SK-N-SH (cell line): ENCODE measurements at regions not wholly inside any gene's neighbourhood (a gene's known extent, or its start where the extent isn't known, plus 50 kb on each side); places are given as distances from the start of the nearest gene placed in this dataset.

Source experiments
- CTCF ChIA-PET: fragments of 300-600, 350-600 bp; formaldehyde crosslinking; extraction: SDS; loops from one replicate; lab custom pipeline; 2021; lab: Yijun Ruan, JAX
- POLR2A ChIA-PET: fragments of 350-600 bp; sonication (Branson Sonifier 250); formaldehyde crosslinking; extraction: SDS; loops from one replicate; lab custom pipeline; 2020; ENCODE audit warnings: antibody characterized with exemption, inconsistent platforms; lab: Yijun Ruan, JAX
- DNase-seq: peaks from one replicate; pipeline ENCODE4 v3.0.0; 2012
- H2AFZ ChIP-seq: fragments of 200-600 bp; sonication (generic); 2 replicates; pipeline ENCODE4 v1.8.1; 2016; ENCODE audit warnings: antibody characterized with exemption, mild to moderate bottlenecking, low read depth
- H3F3A ChIP-seq: fragments of 200-600 bp; sonication (generic); replicated peaks from 2 replicates; pipeline ENCODE3; 2016; ENCODE audit warnings: antibody characterized with exemption, mild to moderate bottlenecking; ENCODE audit not compliant: insufficient read depth
- H3K27ac ChIP-seq, 2 experiments: fragments of 200-500 bp in 1 of 2; fragments of 200-600 bp in 1 of 2; sonication (Bioruptor generic) in 1 of 2; sonication (generic), shearing (Covaris generic) in 1 of 2; 2 replicates each; pipeline versions ENCODE4 v1.5.1 to v1.6.1; 2014 to 2016; ENCODE audit warnings: low read depth in 2 of 2, inconsistent platforms in 1 of 2, low read length in 1 of 2, mild to moderate bottlenecking in 1 of 2, mixed read lengths in 1 of 2
- H3K27me3 ChIP-seq: fragments of 200-600 bp; sonication (generic), shearing (Covaris generic); 2 replicates; pipeline ENCODE4 v1.6.1; 2016; ENCODE audit warnings: mixed run types; ENCODE audit not compliant: insufficient read depth
- H3K36me3 ChIP-seq, 2 experiments: fragments of 200-500 bp in 1 of 2; fragments of 200-600 bp in 1 of 2; sonication (Bioruptor generic) in 1 of 2; sonication (generic) in 1 of 2; replicated peaks in 1 of 2; 2 replicates each; pipeline versions ENCODE3 to v1.5.1; 2014 to 2016; ENCODE audit warnings: low read length in 1 of 2, mild to moderate bottlenecking in 1 of 2; ENCODE audit not compliant: insufficient read depth in 2 of 2, control insufficient read depth in 1 of 2
- H3K4me1 ChIP-seq, 2 experiments: fragments of 200-500 bp in 1 of 2; fragments of 200-600 bp in 1 of 2; sonication (Bioruptor generic) in 1 of 2; sonication (generic), shearing (Covaris generic) in 1 of 2; 2 replicates each; pipeline versions ENCODE4 v1.5.1 to v1.6.1; 2014 to 2016; ENCODE audit warnings: low read depth in 1 of 2, low read length in 1 of 2, mixed run types in 1 of 2; ENCODE audit not compliant: insufficient read depth in 2 of 2, control insufficient read depth in 1 of 2
- H3K4me2 ChIP-seq: fragments of 200-600 bp; sonication (generic), shearing (Covaris generic); 2 replicates; pipeline ENCODE4 v1.6.1; 2017; ENCODE audit warnings: mixed run types
- H3K4me3 ChIP-seq, 2 experiments: fragments of 200-500 bp in 1 of 2; fragments of 200-600 bp in 1 of 2; sonication (Bioruptor generic) in 1 of 2; sonication (generic), shearing (Covaris generic) in 1 of 2; 2 replicates each; pipeline versions ENCODE4 v1.5.1 to v1.8.1; 2014 to 2016; ENCODE audit warnings: low read depth in 2 of 2, inconsistent platforms in 1 of 2, low read length in 1 of 2, mild to moderate bottlenecking in 1 of 2, mixed read lengths in 1 of 2, moderate library complexity in 1 of 2
- H3K79me2 ChIP-seq: fragments of 200-600 bp; sonication (generic); 2 replicates; pipeline ENCODE4 v1.8.1; 2017; ENCODE audit warnings: mild to moderate bottlenecking; ENCODE audit not compliant: insufficient read depth
- H3K9ac ChIP-seq: fragments of 200-600 bp; sonication (generic); 2 replicates; pipeline ENCODE4 v1.6.1; 2017; ENCODE audit warnings: mixed run types
- H3K9me2 ChIP-seq: fragments of 200-600 bp; sonication (generic); 2 replicates; pipeline ENCODE4 v1.6.1; 2017; ENCODE audit warnings: mixed run types
- H3K9me3 ChIP-seq: fragments of 200-600 bp; sonication (generic); 2 replicates; pipeline ENCODE4 v1.6.1; 2017; ENCODE audit warnings: mixed run types, mild to moderate bottlenecking, moderate library complexity
- H4K20me1 ChIP-seq: fragments of 200-600 bp; sonication (generic); 2 replicates; pipeline ENCODE4 v1.6.1; 2017; ENCODE audit warnings: mild to moderate bottlenecking, mixed run types; ENCODE audit not compliant: insufficient read depth
- CHD2 ChIP-seq: fragments of 150-350 bp; IDR thresholded peaks from 2 replicates; pipeline ENCODE4 v1.6.1; 2018; ENCODE audit warnings: low read length; ENCODE audit not compliant: partially characterized antibody
- ELF1 ChIP-seq: IDR thresholded peaks from 2 replicates; pipeline ENCODE4 v1.4.0; 2012
- FOSL2 ChIP-seq: IDR thresholded peaks from 2 replicates; pipeline ENCODE4 v1.4.0; 2012; ENCODE audit warnings: low read depth, mild to moderate bottlenecking, moderate library complexity, borderline replicate concordance
- FOXJ3 ChIP-seq: sonication (generic); formaldehyde crosslinking; IDR thresholded peaks from 2 replicates; pipeline ENCODE4 v1.5.1; 2020; ENCODE audit warnings: mild to moderate bottlenecking, missing genetic modification reagents
- MXI1 ChIP-seq: IDR thresholded peaks from 2 replicates; pipeline ENCODE4 v1.6.1; 2012; ENCODE audit warnings: mild to moderate bottlenecking, low read depth, low read length, improper control_type of control experiment
- NFIC ChIP-seq: IDR thresholded peaks from 2 replicates; pipeline ENCODE4 v1.4.0; 2012; ENCODE audit warnings: borderline replicate concordance
- RAD21 ChIP-seq: IDR thresholded peaks from 2 replicates; pipeline ENCODE4 v1.6.1; 2012; ENCODE audit warnings: mild to moderate bottlenecking, low read length
- SMC3 ChIP-seq: IDR thresholded peaks from 2 replicates; pipeline ENCODE4 v1.6.1; 2012; ENCODE audit warnings: low read depth, low read length, improper control_type of control experiment
- TAF1 ChIP-seq: IDR thresholded peaks from 2 replicates; pipeline ENCODE4 v1.6.1; 2012; ENCODE audit warnings: low read depth, mild to moderate bottlenecking, low read length, moderate library complexity, borderline replicate concordance
- YY1 ChIP-seq: IDR thresholded peaks from 2 replicates; pipeline ENCODE4 v1.4.0; 2012; ENCODE audit warnings: low read depth, mild to moderate bottlenecking
- WGBS: methylation state at CpG from one replicate; pipeline ENCODE4 v1.1.6; 2017; ENCODE audit warnings: low lambda C conversion rate; 5-methylcytosine and 5-hydroxymethylcytosine counted together
- TF ChIP-seq, protein P1 (sequence below): IDR thresholded peaks from 2 replicates; pipeline ENCODE4 v1.4.0; 2012; ENCODE audit warnings: low read depth, borderline replicate concordance
- TF ChIP-seq, protein P2 (sequence below): fragments of 200-600 bp; sonication (generic); IDR thresholded peaks from 2 replicates; pipeline ENCODE4 v1.6.1; 2017; ENCODE audit warnings: antibody characterized with exemption, mild to moderate bottlenecking, moderate library complexity
- TF ChIP-seq, protein P3 (sequence below): IDR thresholded peaks from 2 replicates; pipeline ENCODE4 v1.4.0; 2012; ENCODE audit warnings: low read depth, borderline replicate concordance

DNA sequence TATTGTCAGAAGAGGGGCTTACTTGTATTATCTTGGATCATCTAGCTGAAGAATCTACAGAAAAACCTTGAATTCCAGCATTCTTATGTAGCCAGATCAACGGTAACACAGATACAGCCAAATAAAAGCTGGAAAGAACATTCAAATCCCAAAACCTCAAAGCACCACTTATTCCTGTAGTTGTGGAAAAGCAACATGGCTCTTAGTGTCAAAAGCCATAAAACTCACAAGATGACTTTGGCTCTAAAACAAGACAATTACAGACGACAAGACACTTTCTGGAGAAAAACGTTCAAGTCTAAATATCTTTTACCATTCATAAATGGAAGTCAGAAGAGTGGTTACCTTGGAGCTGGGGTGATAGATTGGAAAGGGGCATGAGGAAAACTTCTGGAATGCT is 173.0 kb downstream of the HERPUD2 start:
- 22% methylated on average over 3 of the region's 3 CpGs for WGBS
- peaks cover 0 to 16% of the 10 kb centered on the region in 2 experiments; a peak in 2 of 4 replicates for H3K4me1 ChIP-seq
- no peak overlapping the region for H3K27ac ChIP-seq
- DNase-seq = no peak
- ChIA-PET CTCF (interaction anchor here (0.6 to 15.4 kb wide), 11 partner anchors 11 to 336 kb away, joined by 3 to 294 read pairs (median 15); no protein-coding TSS in a partner anchor), POLR2A (no interaction called here)
- no peak overlapping the region for H3K4me2 ChIP-seq
- H3K79me2 ChIP-seq = no peaks in the 10 kb centered on the region
- H3K9ac ChIP-seq = no peak overlapping the region
- H3K4me3 ChIP-seq = no peak overlapping the region
- TF ChIP-seq FOXJ3 (CRISPR knock-in tag) (no peak), ELF1 (no peak), RAD21 (no peak), YY1 (no peak), SMC3 (no peak), NFIC (no peak), TAF1 (no peak), FOSL2 (no peak), MXI1 (no peak), CHD2 (no peak)
- TF ChIP-seq, protein P1, sequence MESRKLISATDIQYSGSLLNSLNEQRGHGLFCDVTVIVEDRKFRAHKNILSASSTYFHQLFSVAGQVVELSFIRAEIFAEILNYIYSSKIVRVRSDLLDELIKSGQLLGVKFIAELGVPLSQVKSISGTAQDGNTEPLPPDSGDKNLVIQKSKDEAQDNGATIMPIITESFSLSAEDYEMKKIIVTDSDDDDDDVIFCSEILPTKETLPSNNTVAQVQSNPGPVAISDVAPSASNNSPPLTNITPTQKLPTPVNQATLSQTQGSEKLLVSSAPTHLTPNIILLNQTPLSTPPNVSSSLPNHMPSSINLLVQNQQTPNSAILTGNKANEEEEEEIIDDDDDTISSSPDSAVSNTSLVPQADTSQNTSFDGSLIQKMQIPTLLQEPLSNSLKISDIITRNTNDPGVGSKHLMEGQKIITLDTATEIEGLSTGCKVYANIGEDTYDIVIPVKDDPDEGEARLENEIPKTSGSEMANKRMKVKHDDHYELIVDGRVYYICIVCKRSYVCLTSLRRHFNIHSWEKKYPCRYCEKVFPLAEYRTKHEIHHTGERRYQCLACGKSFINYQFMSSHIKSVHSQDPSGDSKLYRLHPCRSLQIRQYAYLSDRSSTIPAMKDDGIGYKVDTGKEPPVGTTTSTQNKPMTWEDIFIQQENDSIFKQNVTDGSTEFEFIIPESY = no peak
- TF ChIP-seq, protein P2, sequence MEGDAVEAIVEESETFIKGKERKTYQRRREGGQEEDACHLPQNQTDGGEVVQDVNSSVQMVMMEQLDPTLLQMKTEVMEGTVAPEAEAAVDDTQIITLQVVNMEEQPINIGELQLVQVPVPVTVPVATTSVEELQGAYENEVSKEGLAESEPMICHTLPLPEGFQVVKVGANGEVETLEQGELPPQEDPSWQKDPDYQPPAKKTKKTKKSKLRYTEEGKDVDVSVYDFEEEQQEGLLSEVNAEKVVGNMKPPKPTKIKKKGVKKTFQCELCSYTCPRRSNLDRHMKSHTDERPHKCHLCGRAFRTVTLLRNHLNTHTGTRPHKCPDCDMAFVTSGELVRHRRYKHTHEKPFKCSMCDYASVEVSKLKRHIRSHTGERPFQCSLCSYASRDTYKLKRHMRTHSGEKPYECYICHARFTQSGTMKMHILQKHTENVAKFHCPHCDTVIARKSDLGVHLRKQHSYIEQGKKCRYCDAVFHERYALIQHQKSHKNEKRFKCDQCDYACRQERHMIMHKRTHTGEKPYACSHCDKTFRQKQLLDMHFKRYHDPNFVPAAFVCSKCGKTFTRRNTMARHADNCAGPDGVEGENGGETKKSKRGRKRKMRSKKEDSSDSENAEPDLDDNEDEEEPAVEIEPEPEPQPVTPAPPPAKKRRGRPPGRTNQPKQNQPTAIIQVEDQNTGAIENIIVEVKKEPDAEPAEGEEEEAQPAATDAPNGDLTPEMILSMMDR = no peak
- TF ChIP-seq, protein P3, sequence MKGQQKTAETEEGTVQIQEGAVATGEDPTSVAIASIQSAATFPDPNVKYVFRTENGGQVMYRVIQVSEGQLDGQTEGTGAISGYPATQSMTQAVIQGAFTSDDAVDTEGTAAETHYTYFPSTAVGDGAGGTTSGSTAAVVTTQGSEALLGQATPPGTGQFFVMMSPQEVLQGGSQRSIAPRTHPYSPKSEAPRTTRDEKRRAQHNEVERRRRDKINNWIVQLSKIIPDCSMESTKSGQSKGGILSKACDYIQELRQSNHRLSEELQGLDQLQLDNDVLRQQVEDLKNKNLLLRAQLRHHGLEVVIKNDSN = no peak
- H3K9me3 ChIP-seq = no peaks in the 10 kb centered on the region
- no peaks in the 10 kb centered on the region for H4K20me1 ChIP-seq
- no peaks in the 10 kb centered on the region for H3F3A ChIP-seq
- H3K9me2 ChIP-seq = no peaks in the 10 kb centered on the region
- H2AFZ ChIP-seq = no peak overlapping the region
- no peaks in the 10 kb centered on the region for H3K36me3 ChIP-seq
- H3K27me3 ChIP-seq = peaks cover 10% of the 10 kb centered on the region; the same call in 1 of the 2 replicates
